Neural cell (in vitro differentiated cells): ENCODE measurements at regions not wholly inside any gene's neighbourhood (a gene's known extent, or its start where the extent isn't known, plus 50 kb on each side); places are given as distances from the start of the nearest gene placed in this dataset.

Source experiments
- CTCF ChIP-seq: fragments of 450-650 bp; IDR thresholded peaks from 2 replicates; pipeline ENCODE4 v1.5.1; 2014; ENCODE audit warnings: antibody characterized with exemption, mild to moderate bottlenecking, moderate library complexity; ENCODE audit not compliant: poor library complexity, severe bottlenecking
- EZH2 ChIP-seq: fragments of 200-600, 300-800 bp; shearing (Covaris generic), sonication (generic); IDR thresholded peaks from 2 replicates; pipeline ENCODE4 v1.6.1; 2014; ENCODE audit warnings: antibody characterized with exemption, low read length, borderline replicate concordance, mild to moderate bottlenecking; ENCODE audit not compliant: insufficient read depth, poor library complexity, severe bottlenecking

- TF ChIP-seq CTCF (no peak), EZH2 (no peak)
These were observed 71.6 kb downstream of the XCL2 start for GRCh38 chr1:168472223-168472622.
